ENCODE measurements at regions not wholly inside any gene's neighbourhood (a gene's known extent, or its start where the extent isn't known, plus 50 kb on each side); places are given as distances from the start of the nearest gene placed in this dataset.
A peak's percentile ranks its signal among the peaks of the same experiment; 100 is the strongest.

- no peak for DNase-seq
- H3K36me3 Mint-ChIP-seq (ENCODE audit: low read depth) = no peaks in the 10 kb centered on the region
- H3K27ac Mint-ChIP-seq = no peak overlapping the region
- H3K4me1 Mint-ChIP-seq = no peaks in the 10 kb centered on the region
- no peaks in the 10 kb centered on the region for H3K9me3 Mint-ChIP-seq
- H3K27me3 Mint-ChIP-seq = peaks cover 6% of the 10 kb centered on the region
- no peak for ATAC-seq
- H3K4me3 Mint-ChIP-seq = no peak overlapping the region
Measured at GRCh38 chr12:69019910-69020309, 86.9 kb upstream of the CPM start.

DNA sequence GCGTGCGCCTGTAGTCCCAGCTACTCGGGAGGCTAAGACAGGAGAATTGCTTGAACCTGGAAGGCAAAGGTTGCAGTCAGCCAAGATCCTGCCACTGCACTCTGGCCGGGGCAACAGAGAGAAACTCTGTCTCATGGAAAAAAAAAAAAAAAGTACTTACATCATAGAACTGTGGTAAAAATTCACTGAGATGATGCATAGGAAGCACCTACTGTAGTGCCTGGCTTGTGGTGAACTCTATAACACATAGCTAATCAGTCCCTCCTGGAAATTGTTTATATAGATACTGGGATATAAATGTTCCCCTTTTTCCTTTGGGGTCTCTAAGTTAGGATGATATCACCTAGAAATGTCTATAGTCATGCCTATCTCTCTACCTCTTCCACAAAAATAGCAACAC is 89.7 kb upstream of the CPM start:
- ATAC-seq (peak; percentile 69), DNase-seq (no peak)
- Mint-ChIP-seq H3K9me3 (no peaks in the 10 kb centered on the region), H3K4me1 (no peaks in the 10 kb centered on the region), H3K36me3 (ENCODE audit: low read depth) (no peaks in the 10 kb centered on the region), H3K27ac (no peak overlapping the region), H3K27me3 (peaks cover 13% of the 10 kb centered on the region), H3K4me3 (no peak overlapping the region)

- no peaks in the 10 kb centered on the region for H3K36me3 Mint-ChIP-seq (ENCODE audit: low read depth)
- ATAC-seq (no peak), DNase-seq (no peak)
- H3K27ac Mint-ChIP-seq = no peak overlapping the region
- no peak overlapping the region for H3K4me3 Mint-ChIP-seq
- no peaks in the 10 kb centered on the region for H3K4me1 Mint-ChIP-seq
- H3K9me3 Mint-ChIP-seq = no peaks in the 10 kb centered on the region
- H3K27me3 Mint-ChIP-seq = peaks cover 14% of the 10 kb centered on the region
Measured at GRCh38 chr12:69023840-69024239, 90.9 kb upstream of the CPM start.

DNA sequence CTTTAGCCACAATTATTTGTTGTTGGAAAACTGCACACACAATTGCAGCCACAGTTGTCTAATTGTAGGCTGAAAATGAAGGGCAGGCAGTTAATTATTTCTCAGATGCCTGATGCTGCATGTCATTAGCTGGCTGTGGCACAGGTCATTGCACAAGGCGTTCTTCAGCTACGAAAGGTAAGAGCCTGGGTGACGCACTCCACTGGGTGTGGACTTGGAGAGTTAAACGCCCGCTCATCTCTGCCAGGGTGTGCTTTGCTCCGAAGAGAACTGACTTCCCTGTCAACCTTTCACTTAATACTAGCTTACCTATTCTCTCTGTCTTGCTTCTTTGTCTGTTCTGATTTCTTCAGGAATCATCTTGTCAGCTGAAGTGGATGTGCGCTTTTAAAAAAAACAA is 91.4 kb upstream of the CPM start:
- Mint-ChIP-seq H3K4me3 (no peak overlapping the region), H3K27me3 (peaks cover 18% of the 10 kb centered on the region), H3K27ac (no peak overlapping the region)

DNA sequence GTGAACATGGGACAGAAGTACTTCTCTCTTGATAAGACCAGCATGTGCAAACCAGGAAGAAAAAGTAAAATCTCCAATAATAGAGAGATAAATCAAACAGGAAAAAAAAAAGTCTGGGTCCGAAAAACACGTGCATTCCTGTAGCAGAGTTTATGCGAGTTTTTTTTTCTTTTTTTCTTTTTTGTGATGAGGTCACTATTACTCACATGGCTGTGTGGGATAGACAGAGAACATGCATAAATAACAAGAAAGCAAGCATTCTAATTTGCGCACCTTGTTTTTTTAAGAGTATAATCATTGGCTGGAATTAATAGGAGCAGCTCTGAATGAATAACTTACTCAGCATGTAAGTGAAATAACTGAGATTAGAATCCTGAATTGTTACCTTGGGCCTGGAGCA is 91.9 kb upstream of the CPM start:
- Mint-ChIP-seq H3K9me3 (no peaks in the 10 kb centered on the region), H3K27me3 (peaks cover 18% of the 10 kb centered on the region), H3K4me1 (no peaks in the 10 kb centered on the region), H3K4me3 (no peak overlapping the region), H3K27ac (no peak overlapping the region), H3K36me3 (ENCODE audit: low read depth) (no peaks in the 10 kb centered on the region)
- DNase-seq = no peak
- no peak for ATAC-seq

More for the DNA sequence above, 91.4 kb upstream of the CPM start:
- no peaks in the 10 kb centered on the region for H3K4me1 Mint-ChIP-seq
- no peak for ATAC-seq
- H3K36me3 Mint-ChIP-seq (ENCODE audit: low read depth) = no peaks in the 10 kb centered on the region
- DNase-seq = no peak
- no peaks in the 10 kb centered on the region for H3K9me3 Mint-ChIP-seq

DNA sequence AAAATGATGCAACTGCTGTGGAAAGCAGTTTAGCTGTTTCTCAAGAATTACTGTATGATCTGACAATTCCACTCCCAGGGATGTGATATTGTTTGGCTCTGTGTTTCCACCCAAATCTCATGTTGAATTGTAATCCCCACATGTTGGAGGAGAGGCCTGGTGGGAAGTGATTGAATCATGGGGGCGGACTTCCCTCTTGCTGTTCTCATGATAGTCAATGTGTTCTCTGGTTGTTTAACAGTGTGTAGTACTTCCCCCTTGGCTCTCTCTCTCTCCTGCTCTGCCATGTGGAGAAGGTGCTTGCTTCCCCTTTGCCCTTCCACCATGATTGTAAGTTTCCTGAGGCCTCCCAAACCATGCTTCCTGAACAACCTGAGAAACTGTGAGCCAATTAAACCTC is 93.4 kb upstream of the CPM start:
- DNase-seq (no peak), ATAC-seq (no peak)
- Mint-ChIP-seq H3K27me3 (peaks cover 13% of the 10 kb centered on the region), H3K36me3 (ENCODE audit: low read depth) (no peaks in the 10 kb centered on the region), H3K9me3 (no peaks in the 10 kb centered on the region), H3K4me3 (no peak overlapping the region), H3K27ac (no peak overlapping the region), H3K4me1 (no peaks in the 10 kb centered on the region)

DNA sequence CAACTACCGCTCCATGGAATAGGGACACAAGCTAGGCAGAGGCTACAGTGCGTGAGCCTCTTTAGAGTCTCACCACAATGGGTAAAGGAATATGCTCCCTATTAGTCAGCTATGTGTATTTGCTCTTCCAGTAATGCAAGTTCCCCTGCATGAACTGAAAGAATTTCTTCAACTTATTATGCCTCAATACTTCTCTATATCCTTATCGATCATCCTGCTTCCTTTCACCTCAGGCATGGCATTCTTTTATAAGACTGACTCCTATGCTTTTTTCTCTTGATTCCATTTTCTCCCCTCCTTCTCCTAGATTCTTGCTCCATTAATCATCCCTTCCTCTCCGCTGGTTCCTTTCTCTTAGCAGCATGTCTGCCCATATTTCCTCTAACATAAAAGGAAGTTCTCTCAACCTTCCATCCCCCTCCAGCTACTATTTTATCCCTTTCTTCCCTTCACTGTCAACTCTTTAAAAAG is 94.5 kb upstream of the CPM start:
- H3K27ac Mint-ChIP-seq = no peak overlapping the region
- no peaks in the 10 kb centered on the region for H3K9me3 Mint-ChIP-seq
- H3K27me3 Mint-ChIP-seq = peaks cover 13% of the 10 kb centered on the region
- no peaks in the 10 kb centered on the region for H3K36me3 Mint-ChIP-seq (ENCODE audit: low read depth)
- ATAC-seq = no peak
- no peak for DNase-seq
- no peak overlapping the region for H3K4me3 Mint-ChIP-seq
- no peaks in the 10 kb centered on the region for H3K4me1 Mint-ChIP-seq

- no peaks in the 10 kb centered on the region for H3K4me1 Mint-ChIP-seq
- no peak for ATAC-seq
- H3K9me3 Mint-ChIP-seq = no peaks in the 10 kb centered on the region
- no peak overlapping the region for H3K4me3 Mint-ChIP-seq
- peaks cover 20% of the 10 kb centered on the region for H3K27me3 Mint-ChIP-seq
- no peak for DNase-seq
- no peak overlapping the region for H3K27ac Mint-ChIP-seq
- no peaks in the 10 kb centered on the region for H3K36me3 Mint-ChIP-seq (ENCODE audit: low read depth)
Measured at GRCh38 chr12:69028941-69029729, 96.2 kb upstream of the CPM start.

GRCh38 chr12:69030321-69030720 is 97.3 kb upstream of the CPM start:
- ATAC-seq (no peak), DNase-seq (no peak)
- no peak overlapping the region for H3K27ac Mint-ChIP-seq
- peaks cover 24% of the 10 kb centered on the region for H3K27me3 Mint-ChIP-seq
- H3K36me3 Mint-ChIP-seq (ENCODE audit: low read depth) = no peaks in the 10 kb centered on the region
- no peak overlapping the region for H3K4me3 Mint-ChIP-seq
- no peaks in the 10 kb centered on the region for H3K9me3 Mint-ChIP-seq
- no peaks in the 10 kb centered on the region for H3K4me1 Mint-ChIP-seq

GRCh38 chr12:69036533-69036932 is 103.6 kb upstream of the CPM start:
- H3K4me1 Mint-ChIP-seq = no peaks in the 10 kb centered on the region
- peaks cover 14% of the 10 kb centered on the region for H3K27me3 Mint-ChIP-seq
- H3K27ac Mint-ChIP-seq = no peak overlapping the region
- ATAC-seq (no peak), DNase-seq (no peak)
- H3K36me3 Mint-ChIP-seq (ENCODE audit: low read depth) = no peaks in the 10 kb centered on the region
- no peak overlapping the region for H3K4me3 Mint-ChIP-seq
- H3K9me3 Mint-ChIP-seq = no peaks in the 10 kb centered on the region

GRCh38 chr12:69036999-69037398 is 104.0 kb upstream of the CPM start:
- ATAC-seq = no peak
- no peak overlapping the region for H3K27ac Mint-ChIP-seq

DNA sequence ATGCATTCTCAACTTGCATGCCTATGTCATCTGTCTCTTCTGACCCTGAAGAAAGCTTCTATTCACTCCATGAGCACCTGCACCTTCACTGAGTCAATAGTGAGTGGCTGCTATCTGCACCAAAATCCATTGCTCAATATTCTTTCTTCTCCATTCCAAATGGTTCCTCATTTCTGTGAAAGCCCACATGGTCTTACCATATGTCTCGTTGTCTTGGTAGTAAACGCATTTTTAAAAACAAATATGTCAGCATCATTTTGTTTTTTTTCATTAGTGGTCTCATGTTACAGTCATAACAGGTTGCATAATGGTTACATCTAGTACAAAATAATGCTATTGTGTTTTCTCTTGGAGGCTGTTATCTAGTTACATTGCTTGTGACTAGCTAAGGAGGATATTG is 106.9 kb upstream of the CPM start:
- DNase-seq (no peak), ATAC-seq (no peak)
- H3K9me3 Mint-ChIP-seq = no peaks in the 10 kb centered on the region
- no peak overlapping the region for H3K4me3 Mint-ChIP-seq
- H3K27me3 Mint-ChIP-seq = peaks cover 5% of the 10 kb centered on the region
- no peaks in the 10 kb centered on the region for H3K36me3 Mint-ChIP-seq (ENCODE audit: low read depth)
- H3K4me1 Mint-ChIP-seq = peaks cover 1% of the 10 kb centered on the region
- H3K27ac Mint-ChIP-seq = no peak overlapping the region

More at GRCh38 chr12:69036999-69037398, 104.0 kb upstream of the CPM start:
- Mint-ChIP-seq H3K36me3 (ENCODE audit: low read depth) (no peaks in the 10 kb centered on the region), H3K4me3 (no peak overlapping the region), H3K27me3 (peaks cover 14% of the 10 kb centered on the region), H3K4me1 (no peaks in the 10 kb centered on the region), H3K9me3 (no peaks in the 10 kb centered on the region)
- no peak for DNase-seq

GRCh38 chr12:69042557-69042956 is 109.6 kb upstream of the CPM start:
- Mint-ChIP-seq H3K27me3 (peaks cover 17% of the 10 kb centered on the region), H3K36me3 (ENCODE audit: low read depth) (no peaks in the 10 kb centered on the region), H3K4me3 (no peak overlapping the region), H3K9me3 (no peaks in the 10 kb centered on the region), H3K27ac (no peak overlapping the region), H3K4me1 (peaks cover 4% of the 10 kb centered on the region)
- DNase-seq = no peak
- no peak for ATAC-seq

- H3K4me1 Mint-ChIP-seq = peaks cover 4% of the 10 kb centered on the region
- H3K27me3 Mint-ChIP-seq = peaks cover 17% of the 10 kb centered on the region
- no peak overlapping the region for H3K27ac Mint-ChIP-seq
- DNase-seq (no peak), ATAC-seq (peak; percentile 15)
- H3K9me3 Mint-ChIP-seq = no peaks in the 10 kb centered on the region
- no peaks in the 10 kb centered on the region for H3K36me3 Mint-ChIP-seq (ENCODE audit: low read depth)
- no peak overlapping the region for H3K4me3 Mint-ChIP-seq
Measured at GRCh38 chr12:69042970-69043369, 110.0 kb upstream of the CPM start.

- Mint-ChIP-seq H3K4me1 (peaks cover 4% of the 10 kb centered on the region), H3K36me3 (ENCODE audit: low read depth) (no peaks in the 10 kb centered on the region), H3K9me3 (peaks cover 5% of the 10 kb centered on the region), H3K4me3 (no peak overlapping the region), H3K27ac (no peak overlapping the region), H3K27me3 (peaks cover 29% of the 10 kb centered on the region)
- DNase-seq = no peak
- ATAC-seq = no peak
Measured at GRCh38 chr12:69044887-69045286, 111.9 kb upstream of the CPM start.

- Mint-ChIP-seq H3K27ac (no peak overlapping the region), H3K4me1 (peaks cover 4% of the 10 kb centered on the region), H3K36me3 (ENCODE audit: low read depth) (no peaks in the 10 kb centered on the region), H3K27me3 (peaks cover 33% of the 10 kb centered on the region), H3K4me3 (no peak overlapping the region), H3K9me3 (peaks cover 5% of the 10 kb centered on the region)
- DNase-seq (no peak), ATAC-seq (no peak)
Measured at GRCh38 chr12:69045430-69045829, 112.5 kb upstream of the CPM start.

Data from activated naive CD8-positive, alpha-beta T cell treated with anti-CD3 and anti-CD28 coated beads, Interleukin-2, amount 50 U/mL, for 24 hours (primary cell).